HG02610 (cell line): ENCODE measurements at regions not wholly inside any gene's neighbourhood (a gene's known extent, or its start where the extent isn't known, plus 50 kb on each side); places are given as distances from the start of the nearest gene placed in this dataset.

Source experiments
- ATAC-seq: cut with Tn5 transposase; IDR thresholded peaks from one replicate; pipeline ENCODE4 v1.9.1; 2021; ENCODE audit warnings: mild to moderate bottlenecking, moderate library complexity; ENCODE audit not compliant: unreplicated experiment

GRCh38 chr5:74275171-74275992 lies 365.1 kb downstream of the ENC1 start:
- no peak for ATAC-seq

GRCh38 chr5:74274326-74274725 lies 366.2 kb downstream of the ENC1 start:
- ATAC-seq: no peak

- ATAC-seq: no peak
These were observed 367.6 kb downstream of the ENC1 start for GRCh38 chr5:74272831-74273451.

GRCh38 chr5:74272024-74272775 lies 368.3 kb downstream of the ENC1 start:
- ATAC-seq: no peak

- ATAC-seq: no peak
These were observed 372.2 kb downstream of the ENC1 start for GRCh38 chr5:74268297-74268696.

GRCh38 chr5:74266836-74267235 lies 373.7 kb downstream of the ENC1 start:
- ATAC-seq: no peak

GRCh38 chr5:74266132-74266531 lies 374.4 kb downstream of the ENC1 start:
- ATAC-seq: no peak

- no peak for ATAC-seq
These were observed 377.9 kb downstream of the ENC1 start for GRCh38 chr5:74262544-74263207.

- no peak for ATAC-seq
These were observed 378.7 kb downstream of the ENC1 start for GRCh38 chr5:74261866-74262265.

- ATAC-seq: no peak
These were observed 379.1 kb downstream of the ENC1 start for GRCh38 chr5:74261421-74261820.

- no peak for ATAC-seq
These were observed 381.0 kb downstream of the ENC1 start for GRCh38 chr5:74259572-74259971.

GRCh38 chr5:74258314-74258665 lies 382.2 kb downstream of the ENC1 start:
- no peak for ATAC-seq

GRCh38 chr5:74257645-74258313 lies 382.7 kb downstream of the ENC1 start:
- no peak for ATAC-seq

- ATAC-seq: no peak
These were observed 383.4 kb downstream of the ENC1 start for GRCh38 chr5:74257060-74257527.

- ATAC-seq: no peak
These were observed 384.7 kb downstream of the ENC1 start for GRCh38 chr5:74255692-74256392.

- ATAC-seq: no peak
These were observed 386.3 kb downstream of the ENC1 start for GRCh38 chr5:74254257-74254656.

GRCh38 chr5:74252044-74252443 lies 388.5 kb downstream of the ENC1 start:
- no peak for ATAC-seq

GRCh38 chr5:74251141-74252035 lies 389.1 kb downstream of the ENC1 start:
- ATAC-seq: no peak
